A673 (cell line): ENCODE measurements at regions not wholly inside any gene's neighbourhood (a gene's known extent, or its start where the extent isn't known, plus 50 kb on each side); places are given as distances from the start of the nearest gene placed in this dataset.

Source experiments
- BruUV-seq: library from RNA; stranded (reverse); fragments of 400-500 nt; replicated peaks from 2 replicates; lab custom pipeline; 2021; lab: Mats Ljungman, UMichigan
- CTCF ChIA-PET: fragments of 300-600 bp; sonication (Branson Sonifier 250); formaldehyde crosslinking; loops from one replicate; lab custom pipeline; 2022; ENCODE audit warnings: antibody characterized with exemption; lab: Charles Lee
- POLR2A ChIA-PET: fragments of 300-600 bp; sonication (Branson Sonifier 250); formaldehyde crosslinking; loops from one replicate; lab custom pipeline; 2022; ENCODE audit warnings: antibody characterized with exemption; ENCODE audit not compliant: low non-redundant PET; lab: Charles Lee
- DNase-seq: peaks from one replicate; pipeline ENCODE4 v3.0.0-alpha.2; 2015; ENCODE audit warnings: low spot score
- H3K27ac ChIP-seq: fragments of 200-600 bp; sonication (generic); 2 replicates; pipeline ENCODE4 v1.5.1; 2016; ENCODE audit warnings: mixed run types, low read depth, mild to moderate bottlenecking, mixed read lengths, antibody characterized with exemption, low read length; ENCODE audit not compliant: poor library complexity, severe bottlenecking
- H3K27me3 ChIP-seq: fragments of 200-600 bp; sonication (generic); replicated peaks from 2 replicates; pipeline ENCODE4 v1.6.1; 2017; ENCODE audit warnings: mixed run types, low read depth, mild to moderate bottlenecking, mixed read lengths, antibody characterized with exemption, low read length; ENCODE audit not compliant: insufficient read depth, poor library complexity
- H3K36me3 ChIP-seq: fragments of 200-600 bp; sonication (generic); 2 replicates; pipeline ENCODE4 v1.6.1; 2016; ENCODE audit warnings: mixed run types, mild to moderate bottlenecking, mixed read lengths, antibody characterized with exemption, low read length; ENCODE audit not compliant: insufficient read depth, poor library complexity, severe bottlenecking
- H3K4me1 ChIP-seq: fragments of 200-600 bp; sonication (generic); 2 replicates; pipeline ENCODE4 v1.6.1; 2017; ENCODE audit warnings: mixed run types, mild to moderate bottlenecking, mixed read lengths, antibody characterized with exemption, low read length; ENCODE audit not compliant: insufficient read depth, poor library complexity, severe bottlenecking
- H3K4me3 ChIP-seq: fragments of 200-600 bp; sonication (generic); 2 replicates; pipeline ENCODE4 v1.5.1; 2016; ENCODE audit warnings: low read depth, mixed run types, mild to moderate bottlenecking, mixed read lengths, low read length; ENCODE audit not compliant: poor library complexity, severe bottlenecking
- H3K9me3 ChIP-seq: fragments of 200-600 bp; sonication (generic); 2 replicates; pipeline ENCODE4 v1.6.1; 2016; ENCODE audit warnings: mixed run types, low read depth, mild to moderate bottlenecking, mixed read lengths, antibody characterized with exemption, low read length; ENCODE audit not compliant: poor library complexity, severe bottlenecking
- CTCF ChIP-seq: fragments of 300-800, 200-600 bp; sonication (generic); conservative IDR thresholded peaks from 2 replicates; pipeline ENCODE4 v1.5.1; 2017; ENCODE audit warnings: low read depth, mild to moderate bottlenecking, antibody characterized with exemption, low read length, moderate library complexity, mixed read lengths
- EZH2 ChIP-seq: fragments of 200-600 bp; sonication (generic); IDR thresholded peaks from 2 replicates; pipeline ENCODE4 v1.6.1; 2017; ENCODE audit warnings: borderline replicate concordance, low read depth, mild to moderate bottlenecking, mixed read lengths, antibody characterized with exemption, low read length; ENCODE audit not compliant: poor library complexity, severe bottlenecking
- intact Hi-C: fragments of 100-400 bp; cut with micrococcal nuclease; formaldehyde crosslinking; loops from one replicate; pipeline ENCODE4 v1.10.0; 2022; ENCODE audit not compliant: unreplicated experiment

- no TSS peak for BruUV-seq
- TF ChIP-seq EZH2: no peak
- no peak for TF ChIP-seq CTCF
- H3K4me3 ChIP-seq: no peak overlapping the region
- ChIA-PET POLR2A (no interaction called here), CTCF (no interaction called here)
- intact Hi-C loops: no loop called here
- no peaks in the 10 kb centered on the region for H3K36me3 ChIP-seq
- H3K4me1 ChIP-seq: no peaks in the 10 kb centered on the region
- no peak overlapping the region for H3K27ac ChIP-seq
- H3K9me3 ChIP-seq: no peaks in the 10 kb centered on the region
- DNase-seq: no peak
- no peaks in the 10 kb centered on the region for H3K27me3 ChIP-seq
Measured at GRCh38 chr2:425243-425642, 137.4 kb upstream of the ALKAL2 start.

- Histone ChIP-seq H3K4me1 (no peaks in the 10 kb centered on the region), H3K27me3 (no peaks in the 10 kb centered on the region), H3K4me3 (no peak overlapping the region), H3K27ac (no peak overlapping the region), H3K36me3 (no peaks in the 10 kb centered on the region), H3K9me3 (no peaks in the 10 kb centered on the region)
- CTCF ChIA-PET: no interaction called here
- intact Hi-C loops: no loop called here
- TF ChIP-seq CTCF (no peak), EZH2 (no peak)
- BruUV-seq: no TSS peak
- DNase-seq: no peak
- POLR2A ChIA-PET: no interaction called here
Measured at GRCh38 chr2:424306-425171, 136.6 kb upstream of the ALKAL2 start.

GRCh38 chr2:423479-423878 is 135.6 kb upstream of the ALKAL2 start:
- Histone ChIP-seq H3K27me3 (no peaks in the 10 kb centered on the region), H3K4me1 (no peaks in the 10 kb centered on the region), H3K9me3 (no peaks in the 10 kb centered on the region), H3K27ac (no peak overlapping the region), H3K4me3 (no peak overlapping the region), H3K36me3 (no peaks in the 10 kb centered on the region)
- TF ChIP-seq EZH2: no peak
- TF ChIP-seq CTCF: no peak
- BruUV-seq: no TSS peak
- ChIA-PET POLR2A (no interaction called here), CTCF (no interaction called here)
- intact Hi-C loops: no loop called here
- DNase-seq: no peak
